ENCODE measurements at regions not wholly inside any gene's neighbourhood (a gene's known extent, or its start where the extent isn't known, plus 50 kb on each side); places are given as distances from the start of the nearest gene placed in this dataset.
"Not testable (repeated sequence)": the region's sequence is repeated elsewhere in the genome, so short reads cannot be mapped to it uniquely, and the experiment has no call there.

DNA sequence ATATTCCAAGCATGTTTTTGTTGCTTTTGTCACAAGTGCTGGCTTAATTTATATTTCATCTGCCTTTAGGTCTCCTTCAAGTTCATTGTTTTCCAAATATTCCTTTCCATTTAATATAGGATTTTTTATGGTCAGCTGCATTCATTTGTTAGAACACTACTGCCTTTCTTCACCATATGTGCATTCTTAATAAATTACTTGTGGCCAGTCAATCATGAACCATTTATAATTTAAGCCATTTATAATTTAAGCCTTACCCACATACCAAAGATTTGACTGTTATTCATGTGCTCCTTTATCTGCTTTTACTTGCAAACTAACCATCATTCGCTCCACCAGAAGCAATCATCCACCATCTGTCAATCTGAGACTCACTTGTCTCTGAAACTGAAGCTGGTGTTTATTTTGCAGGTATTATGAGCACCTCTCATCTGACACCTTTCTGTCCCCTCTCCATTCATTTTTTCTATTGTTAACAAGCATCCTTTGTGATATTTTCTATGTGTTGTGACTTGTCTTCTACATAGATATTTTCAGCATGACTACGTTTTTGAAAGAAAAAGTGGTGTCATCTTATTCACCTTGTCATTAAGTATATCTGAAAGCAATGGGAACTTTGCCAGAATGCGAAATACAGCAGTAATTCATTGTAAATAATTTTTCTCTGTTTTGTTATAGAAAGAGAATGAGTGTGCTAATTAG, 786.8 kb downstream of the KCNJ3 start:
- no peak overlapping the region for H2AFZ ChIP-seq (ENCODE audit: low read length)
- H3K36me3 ChIP-seq (ENCODE audit: control insufficient read depth, insufficient read depth, low read length) = no peaks in the 10 kb centered on the region
- H3K9me3 ChIP-seq (ENCODE audit: control insufficient read depth, insufficient read depth, low read depth, low read length) = no peaks in the 10 kb centered on the region
- no peak for DNase-seq (ENCODE audit: low read depth in 2 of 2)
- H3K4me1 ChIP-seq (ENCODE audit: control insufficient read depth, extremely low read depth, insufficient read depth, low read length) = no peaks in the 10 kb centered on the region
- no peak for TF ChIP-seq EZH2 (IDR thresholded peaks at IDR 0.05; ENCODE audit: low read length, missing control alignments)
- TF ChIP-seq CTCF (conservative IDR thresholded peaks at IDR 0.05 in 1 of 2, IDR thresholded peaks at IDR 0.05 in 1 of 2; ENCODE audit: low read depth in 1 of 2, low read length in 2 of 2) = no peak
- H3K4me3 ChIP-seq (replicated peaks in 1 of 4; ENCODE audit: control extremely low read depth in 1 of 4, insufficient read depth in 1 of 4, low read depth in 3 of 4, low read length in 4 of 4) = no peak overlapping the region
- no peaks in the 10 kb centered on the region for H3K27me3 ChIP-seq (ENCODE audit: control insufficient read depth, insufficient read depth, low read length)
- H3K27ac ChIP-seq (ENCODE audit: insufficient read depth, low read length) = no peak overlapping the region
- H3K9ac ChIP-seq (ENCODE audit: insufficient read depth, low read length) = no peak overlapping the region
- no peak overlapping the region for H3K4me2 ChIP-seq (ENCODE audit: extremely low read depth, insufficient read depth, low read length)
- H3K79me2 ChIP-seq (ENCODE audit: control insufficient read depth, insufficient read depth, low read length) = no peaks in the 10 kb centered on the region
- H4K20me1 ChIP-seq (ENCODE audit: control insufficient read depth, extremely low read depth, insufficient read depth, low read length) = no peaks in the 10 kb centered on the region

DNA sequence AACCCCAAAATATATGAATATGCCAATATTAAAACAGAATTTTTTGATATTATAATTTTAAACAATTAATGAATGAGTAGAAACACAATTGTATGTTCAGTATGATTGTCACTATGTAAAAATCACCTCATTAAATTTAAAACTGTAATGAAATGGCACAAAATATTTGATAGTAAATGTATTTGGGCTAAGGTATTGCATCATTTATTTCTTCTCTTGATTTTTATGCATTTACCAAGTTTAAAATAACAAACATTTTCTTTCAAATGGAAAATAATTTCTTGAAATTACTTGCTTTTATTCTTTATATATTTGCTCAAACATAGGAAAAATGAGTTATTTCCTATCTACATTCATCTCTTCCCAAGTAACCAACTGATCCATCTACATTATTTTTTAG, 782.6 kb downstream of the KCNJ3 start:
- Histone ChIP-seq H3K9me3 (ENCODE audit: control insufficient read depth, insufficient read depth, low read depth, low read length) (no peaks in the 10 kb centered on the region), H2AFZ (ENCODE audit: low read length) (no peak overlapping the region), H3K4me2 (ENCODE audit: extremely low read depth, insufficient read depth, low read length) (no peak overlapping the region), H3K9ac (ENCODE audit: insufficient read depth, low read length) (no peak overlapping the region), H3K27me3 (ENCODE audit: control insufficient read depth, insufficient read depth, low read length) (no peaks in the 10 kb centered on the region), H3K36me3 (ENCODE audit: control insufficient read depth, insufficient read depth, low read length) (no peaks in the 10 kb centered on the region), H3K79me2 (ENCODE audit: control insufficient read depth, insufficient read depth, low read length) (no peaks in the 10 kb centered on the region), H3K27ac (ENCODE audit: insufficient read depth, low read length) (no peak overlapping the region), H3K4me3 (replicated peaks in 1 of 4; ENCODE audit: control extremely low read depth in 1 of 4, insufficient read depth in 1 of 4, low read depth in 3 of 4, low read length in 4 of 4) (no peak overlapping the region), H4K20me1 (ENCODE audit: control insufficient read depth, extremely low read depth, insufficient read depth, low read length) (no peaks in the 10 kb centered on the region), H3K4me1 (ENCODE audit: control insufficient read depth, extremely low read depth, insufficient read depth, low read length) (no peaks in the 10 kb centered on the region)
- no peak for DNase-seq (ENCODE audit: low read depth in 2 of 2)
- TF ChIP-seq CTCF (conservative IDR thresholded peaks at IDR 0.05 in 1 of 2, IDR thresholded peaks at IDR 0.05 in 1 of 2; ENCODE audit: low read depth in 1 of 2, low read length in 2 of 2) = no peak
- TF ChIP-seq EZH2 (IDR thresholded peaks at IDR 0.05; ENCODE audit: low read length, missing control alignments) = no peak

DNA sequence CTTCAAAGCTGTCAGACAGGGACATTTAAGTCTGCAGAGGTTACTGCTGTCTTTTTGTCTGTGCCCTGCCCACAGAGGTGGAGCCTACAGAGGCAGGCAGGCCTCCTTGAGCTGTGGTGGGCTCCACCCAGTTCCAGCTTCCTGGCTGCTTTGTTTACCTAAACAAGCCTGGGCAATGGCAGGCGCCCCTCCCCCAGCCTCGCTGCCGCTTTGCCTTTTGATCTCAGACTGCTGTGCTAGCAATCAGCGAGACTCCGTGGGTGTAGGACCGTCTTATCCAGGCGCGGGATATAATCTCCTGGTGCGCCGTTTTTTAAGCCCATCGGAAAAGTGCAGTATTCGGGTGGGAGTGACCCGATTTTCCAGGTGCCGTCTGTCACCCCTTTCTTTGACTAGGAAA, 773.5 kb downstream of the KCNJ3 start:
- DNase-seq (ENCODE audit: low read depth in 2 of 2); H3K9me3 ChIP-seq (ENCODE audit: control insufficient read depth, insufficient read depth, low read depth, low read length); H2AFZ ChIP-seq (ENCODE audit: low read length); H3K4me2 ChIP-seq (ENCODE audit: extremely low read depth, insufficient read depth, low read length); H3K4me1 ChIP-seq (ENCODE audit: control insufficient read depth, extremely low read depth, insufficient read depth, low read length); H3K9ac ChIP-seq (ENCODE audit: insufficient read depth, low read length); H3K27ac ChIP-seq (ENCODE audit: insufficient read depth, low read length); H3K36me3 ChIP-seq (ENCODE audit: control insufficient read depth, insufficient read depth, low read length); H4K20me1 ChIP-seq (ENCODE audit: control insufficient read depth, extremely low read depth, insufficient read depth, low read length); H3K27me3 ChIP-seq (ENCODE audit: control insufficient read depth, insufficient read depth, low read length); H3K4me3 ChIP-seq (replicated peaks in 1 of 4; ENCODE audit: control extremely low read depth in 1 of 4, insufficient read depth in 1 of 4, low read depth in 3 of 4, low read length in 4 of 4); H3K79me2 ChIP-seq (ENCODE audit: control insufficient read depth, insufficient read depth, low read length): not testable (repeated sequence)

All from fibroblast of lung (primary cell).